Neuronal stem cell (in vitro differentiated cells): ENCODE measurements at regions not wholly inside any gene's neighbourhood (a gene's known extent, or its start where the extent isn't known, plus 50 kb on each side); places are given as distances from the start of the nearest gene placed in this dataset.

Experiments used
- DNase-seq: peaks from one replicate; pipeline ENCODE4 v3.0.0-alpha.2; 2013; ENCODE audit warnings: low spot score
- H2AFZ ChIP-seq: one replicate; pipeline ENCODE4 v1.6.1; 2013; ENCODE audit warnings: mild to moderate bottlenecking, low read length, inconsistent platforms
- H2AK5ac ChIP-seq: 2 replicates; pipeline ENCODE4 v1.6.1; 2013; ENCODE audit warnings: low read depth, mild to moderate bottlenecking, inconsistent platforms, low read length, moderate library complexity, mixed read lengths
- H2BK120ac ChIP-seq: 2 replicates; pipeline ENCODE4 v1.6.1; 2013; ENCODE audit warnings: low read depth, mild to moderate bottlenecking, inconsistent platforms, low read length, moderate library complexity, mixed read lengths
- H2BK12ac ChIP-seq: one replicate; pipeline ENCODE4 v1.6.1; 2013; ENCODE audit warnings: low read length, inconsistent platforms
- H2BK15ac ChIP-seq: 2 replicates; pipeline ENCODE4 v1.6.1; 2013; ENCODE audit warnings: mild to moderate bottlenecking, low read length, inconsistent platforms, mixed read lengths
- H2BK5ac ChIP-seq: one replicate; pipeline ENCODE4 v1.6.1; 2013; ENCODE audit warnings: inconsistent platforms, mild to moderate bottlenecking, low read length, moderate library complexity
- H3K14ac ChIP-seq: one replicate; pipeline ENCODE4 v1.6.1; 2013; ENCODE audit warnings: low read length, inconsistent platforms
- H3K18ac ChIP-seq: 2 replicates; pipeline ENCODE4 v1.6.1; 2013; ENCODE audit warnings: low read length, inconsistent platforms
- H3K23ac ChIP-seq: 2 replicates; pipeline ENCODE4 v1.6.1; 2013; ENCODE audit warnings: low read depth, mild to moderate bottlenecking, mixed read lengths, low read length, inconsistent platforms; ENCODE audit not compliant: poor library complexity
- H3K27ac ChIP-seq: replicated peaks from 3 replicates; pipeline ENCODE4 v1.5.1; 2013; ENCODE audit warnings: low read length, inconsistent platforms
- H3K27me3 ChIP-seq, 3 experiments: 2 replicates each; pipeline ENCODE4 v1.6.1; 2013; ENCODE audit warnings: low read length in 3 of 3, mild to moderate bottlenecking in 2 of 3, inconsistent platforms in 1 of 3, low read depth in 1 of 3, mixed read lengths in 1 of 3, moderate library complexity in 1 of 3; ENCODE audit not compliant: control insufficient read depth in 3 of 3, insufficient read depth in 3 of 3
- H3K36me3 ChIP-seq, 2 donors: replicated peaks in 1 of 2; 2 replicates each; pipeline ENCODE4 v1.6.1; 2013; ENCODE audit warnings: low read length in 2 of 2; ENCODE audit not compliant: control insufficient read depth in 2 of 2, insufficient read depth in 2 of 2
- H3K4ac ChIP-seq: 2 replicates; pipeline ENCODE4 v1.6.1; 2013; ENCODE audit warnings: inconsistent platforms, mild to moderate bottlenecking, low read length, moderate library complexity
- H3K4me1 ChIP-seq, 2 donors: 1 replicate in 1 of 2; 2 replicates in 1 of 2; pipeline ENCODE4 v1.6.1; 2013; ENCODE audit warnings: low read length in 2 of 2, low read depth in 1 of 2; ENCODE audit not compliant: control insufficient read depth in 2 of 2, insufficient read depth in 1 of 2
- H3K4me2 ChIP-seq: one replicate; pipeline ENCODE4 v1.6.1; 2013; ENCODE audit warnings: mild to moderate bottlenecking, low read length, inconsistent platforms; ENCODE audit not compliant: insufficient read depth, poor library complexity, severe bottlenecking
- H3K4me3 ChIP-seq, 2 donors: 2 replicates each; pipeline ENCODE4 v1.5.1; 2013; ENCODE audit warnings: low read length in 2 of 2, mild to moderate bottlenecking in 2 of 2, inconsistent platforms in 1 of 2, moderate library complexity in 1 of 2
- H3K79me1 ChIP-seq: one replicate; pipeline ENCODE4 v1.6.1; 2013; ENCODE audit warnings: low read depth, mild to moderate bottlenecking, inconsistent platforms, low read length, moderate library complexity
- H3K9ac ChIP-seq: one replicate; pipeline ENCODE4 v1.6.1; 2013; ENCODE audit warnings: mild to moderate bottlenecking, low read depth, low read length, inconsistent platforms; ENCODE audit not compliant: poor library complexity
- H3K9me3 ChIP-seq, 2 donors: replicated peaks in 1 of 2; 2 replicates each; pipeline versions ENCODE3 to v1.6.1; 2013; ENCODE audit warnings: low read length in 2 of 2, mild to moderate bottlenecking in 2 of 2, inconsistent platforms in 1 of 2, low read depth in 1 of 2, mixed read lengths in 1 of 2, moderate library complexity in 1 of 2; ENCODE audit not compliant: control insufficient read depth in 2 of 2, insufficient read depth in 1 of 2
- H4K8ac ChIP-seq: one replicate; pipeline ENCODE4 v1.6.1; 2013; ENCODE audit warnings: low read depth, mild to moderate bottlenecking, inconsistent platforms, low read length, moderate library complexity
- H4K91ac ChIP-seq: one replicate; pipeline ENCODE4 v1.6.1; 2013; ENCODE audit warnings: low read length, low read depth, mild to moderate bottlenecking, inconsistent platforms; ENCODE audit not compliant: poor library complexity
- WGBS, 2 donors: extraction: QIAGEN DNeasy Blood & Tissue Kit; methylation state at CpG; one replicate each; pipeline ENCODE4 v1.1.7; 2013; ENCODE audit warnings: missing lambda C conversion rate in 2 of 2, mixed read lengths in 1 of 2; ENCODE audit not compliant: insufficient read length in 2 of 2, insufficient replicate concordance in 1 of 2; ENCODE audit errors: extremely low coverage in 2 of 2; 5-methylcytosine and 5-hydroxymethylcytosine counted together

GRCh38 chr2:16565481-16565880, 100.2 kb downstream of the CYRIA start:
- no peak for DNase-seq
- no peaks in the 10 kb centered on the region for H3K9me3 ChIP-seq
- no peak overlapping the region for H2AFZ ChIP-seq
- H3K27me3 ChIP-seq: no peaks in the 10 kb centered on the region
- no CpG with 5 or more reads among the region's 8 CpGs for WGBS, 2 donors
- H2AK5ac ChIP-seq: no peak overlapping the region
- H3K14ac ChIP-seq: no peak overlapping the region
- H3K4me1 ChIP-seq: peaks cover 2 to 11% of the 10 kb centered on the region in 2 donors
- no peak overlapping the region for H3K9ac ChIP-seq
- H2BK12ac ChIP-seq: no peak overlapping the region
- no peak overlapping the region for H3K18ac ChIP-seq
- no peak overlapping the region for H2BK5ac ChIP-seq
- no peak overlapping the region for H3K4me3 ChIP-seq
- no peak overlapping the region for H3K23ac ChIP-seq
- H4K91ac ChIP-seq: no peak overlapping the region
- no peaks in the 10 kb centered on the region for H3K79me1 ChIP-seq
- H3K4me2 ChIP-seq: no peak overlapping the region
- no peak overlapping the region for H4K8ac ChIP-seq
- H3K4ac ChIP-seq: no peak overlapping the region
- H3K36me3 ChIP-seq: no peaks in the 10 kb centered on the region
- no peak overlapping the region for H3K27ac ChIP-seq
- no peak overlapping the region for H2BK15ac ChIP-seq
- H2BK120ac ChIP-seq: no peak overlapping the region

DNA sequence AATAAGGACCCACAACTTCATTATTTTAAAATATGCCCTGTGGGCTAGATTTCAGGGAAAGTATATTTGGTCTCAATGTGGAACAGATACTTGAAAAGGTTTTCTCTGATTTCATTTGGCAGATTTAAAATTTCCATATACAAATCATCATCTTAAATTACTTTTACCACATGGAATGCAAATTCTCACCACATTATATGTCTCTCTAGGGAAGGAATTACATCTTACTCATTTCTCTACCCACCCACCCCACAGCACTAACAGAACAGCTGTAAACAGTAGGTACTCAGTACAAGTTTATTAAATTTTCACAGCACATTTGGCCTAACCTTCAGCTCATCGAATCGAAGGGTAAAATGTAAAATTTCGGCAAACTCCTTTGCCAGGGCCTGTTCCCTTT, 104.0 kb downstream of the CYRIA start:
- H2AFZ ChIP-seq: no peak overlapping the region
- no peak overlapping the region for H3K14ac ChIP-seq
- no peak overlapping the region for H3K4me2 ChIP-seq
- no peak overlapping the region for H3K18ac ChIP-seq
- no peak overlapping the region for H2BK120ac ChIP-seq
- no peak for DNase-seq
- no peak overlapping the region for H3K4ac ChIP-seq
- no peak overlapping the region for H2BK15ac ChIP-seq
- no peaks in the 10 kb centered on the region for H3K9me3 ChIP-seq
- no peak overlapping the region for H2AK5ac ChIP-seq
- no peak overlapping the region for H4K91ac ChIP-seq
- no peak overlapping the region for H3K9ac ChIP-seq
- no peaks in the 10 kb centered on the region for H3K27me3 ChIP-seq
- H3K23ac ChIP-seq: no peak overlapping the region
- H2BK5ac ChIP-seq: no peak overlapping the region
- no peaks in the 10 kb centered on the region for H3K79me1 ChIP-seq
- no peak overlapping the region for H3K27ac ChIP-seq
- H4K8ac ChIP-seq: no peak overlapping the region
- no peak overlapping the region for H2BK12ac ChIP-seq
- H3K4me3 ChIP-seq: no peak overlapping the region
- WGBS, 2 donors: no CpG with 5 or more reads among the region's 3 CpGs
- H3K4me1 ChIP-seq: peaks cover 0 to 13% of the 10 kb centered on the region in 2 donors
- peaks cover 0 to 5% of the 10 kb centered on the region in 2 donors for H3K36me3 ChIP-seq

- H3K9ac ChIP-seq: no peak overlapping the region
- no peak overlapping the region for H3K18ac ChIP-seq
- H2AFZ ChIP-seq: no peak overlapping the region
- H3K4me2 ChIP-seq: no peak overlapping the region
- no peak overlapping the region for H2AK5ac ChIP-seq
- no peak overlapping the region for H3K4me3 ChIP-seq
- no peak overlapping the region for H3K14ac ChIP-seq
- no peak for DNase-seq
- no peak overlapping the region for H3K4ac ChIP-seq
- H3K36me3 ChIP-seq: peaks cover 0 to 5% of the 10 kb centered on the region in 2 donors
- H4K8ac ChIP-seq: no peak overlapping the region
- no peaks in the 10 kb centered on the region for H3K27me3 ChIP-seq
- no peak overlapping the region for H3K27ac ChIP-seq
- peaks cover 0 to 13% of the 10 kb centered on the region in 2 donors for H3K4me1 ChIP-seq
- no peaks in the 10 kb centered on the region for H3K9me3 ChIP-seq
- no peak overlapping the region for H4K91ac ChIP-seq
- no peaks in the 10 kb centered on the region for H3K79me1 ChIP-seq
- no peak overlapping the region for H2BK120ac ChIP-seq
- no peak overlapping the region for H2BK5ac ChIP-seq
- no peak overlapping the region for H2BK15ac ChIP-seq
- H3K23ac ChIP-seq: no peak overlapping the region
- WGBS, 2 donors: no CpG with 5 or more reads among the region's 6 CpGs
- H2BK12ac ChIP-seq: no peak overlapping the region
Measured at GRCh38 chr2:16561251-16561650, 104.4 kb downstream of the CYRIA start.

DNA sequence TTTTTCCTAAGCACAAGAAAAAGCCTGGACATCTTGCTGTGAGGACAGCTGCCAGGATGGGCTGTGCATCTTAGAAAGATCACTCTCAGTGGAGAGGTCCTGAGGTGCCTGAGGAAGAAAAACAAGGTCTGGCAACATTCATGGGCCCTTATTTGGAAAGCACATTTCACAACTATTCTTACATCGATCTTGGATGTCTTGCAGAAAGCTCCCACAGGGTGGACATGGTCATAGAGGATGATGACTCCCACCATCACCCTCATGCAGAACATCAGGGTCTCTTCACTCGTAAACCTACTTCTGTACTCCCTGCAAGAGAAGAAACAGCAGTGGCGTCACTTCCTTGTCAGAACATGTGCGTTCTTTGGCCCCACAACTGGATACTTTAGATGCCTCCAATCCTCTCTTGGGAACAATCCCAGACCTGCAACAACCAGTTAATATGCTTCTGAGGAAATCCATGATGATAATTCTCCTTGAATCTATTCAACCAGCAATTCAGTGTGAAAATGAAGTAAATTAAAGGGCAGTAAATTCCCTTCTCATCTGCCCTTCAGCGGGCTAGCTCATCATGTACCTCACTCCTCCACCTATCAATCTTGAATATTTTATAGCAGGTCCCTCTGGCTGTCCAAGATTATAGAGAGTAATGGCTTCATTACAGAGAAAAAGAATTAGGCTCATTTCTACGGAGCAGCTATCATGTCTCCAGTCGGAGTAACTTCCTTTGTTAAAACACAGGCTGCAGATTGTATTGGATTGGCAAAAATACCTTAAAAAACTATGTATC, 106.2 kb downstream of the CYRIA start:
- H2AK5ac ChIP-seq: no peak overlapping the region
- no peak for DNase-seq
- H4K8ac ChIP-seq: no peak overlapping the region
- H3K4ac ChIP-seq: no peak overlapping the region
- no peaks in the 10 kb centered on the region for H3K9me3 ChIP-seq
- no peak overlapping the region for H3K4me3 ChIP-seq
- no peak overlapping the region for H3K9ac ChIP-seq
- H3K23ac ChIP-seq: no peak overlapping the region
- no peak overlapping the region for H2AFZ ChIP-seq
- H3K27me3 ChIP-seq: no peaks in the 10 kb centered on the region
- H2BK15ac ChIP-seq: no peak overlapping the region
- peaks cover 0 to 13% of the 10 kb centered on the region in 2 donors for H3K4me1 ChIP-seq
- no CpG with 5 or more reads among the region's 7 CpGs for WGBS, 2 donors
- H2BK5ac ChIP-seq: no peak overlapping the region
- H4K91ac ChIP-seq: no peak overlapping the region
- peaks cover 0 to 5% of the 10 kb centered on the region in 2 donors for H3K36me3 ChIP-seq
- H3K18ac ChIP-seq: no peak overlapping the region
- no peak overlapping the region for H3K27ac ChIP-seq
- H2BK12ac ChIP-seq: no peak overlapping the region
- no peak overlapping the region for H3K4me2 ChIP-seq
- H2BK120ac ChIP-seq: no peak overlapping the region
- H3K14ac ChIP-seq: no peak overlapping the region
- no peaks in the 10 kb centered on the region for H3K79me1 ChIP-seq
